Testis (tissue), 2 donors: ENCODE measurements at regions not wholly inside any gene's neighbourhood (a gene's known extent, or its start where the extent isn't known, plus 50 kb on each side); places are given as distances from the start of the nearest gene placed in this dataset.

Experiments used
- DNase-seq: peaks from one replicate; pipeline ENCODE4 v3.0.0-alpha.2; 2019
- H3K27ac ChIP-seq, 2 donors: fragments of 200-600 bp; sonication (generic); one replicate each; pipeline ENCODE4 v1.5.1; 2019
- H3K27me3 ChIP-seq: fragments of 200-600 bp; sonication (generic); one replicate; pipeline ENCODE4 v1.5.1; 2019
- H3K36me3 ChIP-seq: fragments of 200-600 bp; sonication (generic); one replicate; pipeline ENCODE4 v1.5.1; 2017; ENCODE audit warnings: low read depth; ENCODE audit errors: missing control alignments
- H3K4me1 ChIP-seq: fragments of 200-600 bp; sonication (generic); one replicate; pipeline ENCODE4 v1.5.1; 2019
- H3K4me3 ChIP-seq, 2 donors: fragments of 200-600 bp; sonication (generic); one replicate each; pipeline ENCODE4 v1.5.1; 2017 to 2019
- H3K9me3 ChIP-seq: fragments of 200-600 bp; sonication (generic); one replicate; pipeline ENCODE4 v1.5.1; 2017
- CTCF ChIP-seq, 3 experiments: fragments of 450-650 bp in 2 of 3; fragments of 200-600 bp in 1 of 3; sonication (generic) in 1 of 3; IDR thresholded peaks; one replicate each; pipeline ENCODE4 v1.5.1; 2016 to 2019; ENCODE audit warnings: antibody characterized with exemption in 3 of 3, mild to moderate bottlenecking in 2 of 3, moderate library complexity in 1 of 3
- POLR2A ChIP-seq: fragments of 450-650 bp; IDR thresholded peaks from one replicate; pipeline ENCODE4 v1.6.1; 2017; ENCODE audit warnings: antibody characterized with exemption, mild to moderate bottlenecking, moderate library complexity
- WGBS, 2 donors: methylation state at CpG; one replicate each; pipeline ENCODE4 v1.1.5; 2018; 5-methylcytosine and 5-hydroxymethylcytosine counted together
- intact Hi-C: fragments of 100-400 bp; cut with DNase I; formaldehyde crosslinking; loops from one replicate; pipeline ENCODE4 v1.15.1; 2023; ENCODE audit warnings: low total_unique reads

DNA sequence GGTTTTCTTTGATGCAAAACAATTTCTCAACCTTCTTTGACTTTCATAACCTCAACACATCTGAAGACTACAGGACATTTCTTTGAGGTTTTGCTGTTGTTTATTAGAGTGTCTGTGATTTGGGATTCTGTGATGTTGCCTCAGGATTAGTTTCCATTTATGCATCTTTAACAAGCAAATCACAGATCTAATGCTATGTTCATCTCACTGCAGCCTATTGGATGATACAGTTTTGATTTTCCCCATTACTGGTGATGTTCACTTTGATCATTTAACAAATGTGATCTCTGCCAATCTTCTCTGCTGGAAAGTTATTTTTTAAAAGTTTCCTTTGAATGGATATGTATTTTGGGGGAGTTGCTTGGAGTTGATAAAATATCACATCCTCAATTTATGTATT is 624.9 kb upstream of the HS3ST1 start:
- no peaks in the 10 kb centered on the region for H3K27me3 ChIP-seq
- no peaks in the 10 kb centered on the region for H3K36me3 ChIP-seq
- intact Hi-C loops = no loop called here
- no peak overlapping the region for H3K27ac ChIP-seq
- TF ChIP-seq POLR2A = no peak
- no peak for TF ChIP-seq CTCF (IDR thresholded peaks at IDR 0.05)
- H3K4me1 ChIP-seq = no peaks in the 10 kb centered on the region
- no peak overlapping the region for H3K4me3 ChIP-seq
- H3K9me3 ChIP-seq = no peaks in the 10 kb centered on the region
- DNase-seq = no peak

GRCh38 chr4:12050357-12050756 is 621.7 kb upstream of the HS3ST1 start:
- Histone ChIP-seq H3K9me3 (no peaks in the 10 kb centered on the region), H3K4me3 (no peak overlapping the region), H3K27me3 (no peaks in the 10 kb centered on the region), H3K27ac (no peak overlapping the region), H3K4me1 (no peaks in the 10 kb centered on the region), H3K36me3 (no peaks in the 10 kb centered on the region)
- DNase-seq = no peak
- TF ChIP-seq POLR2A (no peak), CTCF (IDR thresholded peaks at IDR 0.05) (no peak)
- intact Hi-C loops = no loop called here

DNA sequence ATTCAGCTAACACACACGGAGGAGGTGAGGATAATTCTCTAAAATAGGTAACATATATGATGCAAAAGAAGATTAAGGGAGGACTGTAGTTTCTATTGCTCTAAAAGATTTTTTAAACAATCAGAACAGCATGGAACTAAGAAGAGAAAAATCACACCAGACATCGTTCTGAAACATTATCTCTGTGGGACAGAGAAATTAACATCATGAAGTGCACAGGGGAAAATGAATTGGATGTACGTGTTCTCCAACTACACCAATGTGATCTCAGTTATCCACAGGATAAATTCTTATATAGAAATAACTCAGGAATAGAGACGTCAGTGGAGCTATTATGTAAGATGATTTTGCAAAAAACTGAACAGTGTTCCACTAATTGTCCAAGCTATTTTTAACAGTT is 614.1 kb upstream of the HS3ST1 start:
- Histone ChIP-seq H3K27me3 (no peaks in the 10 kb centered on the region), H3K4me1 (no peaks in the 10 kb centered on the region), H3K27ac (no peak overlapping the region), H3K4me3 (no peak overlapping the region), H3K36me3 (no peaks in the 10 kb centered on the region), H3K9me3 (no peaks in the 10 kb centered on the region)
- no peak for DNase-seq
- WGBS, 2 donors = 64 to 67% methylated on average over 4 of the region's 4 CpGs
- TF ChIP-seq CTCF (IDR thresholded peaks at IDR 0.05) (no peak), POLR2A (no peak)
- intact Hi-C loops = no loop called here

GRCh38 chr4:12041828-12042227 is 613.1 kb upstream of the HS3ST1 start:
- no peaks in the 10 kb centered on the region for H3K4me1 ChIP-seq
- H3K27ac ChIP-seq = no peak overlapping the region
- H3K9me3 ChIP-seq = no peaks in the 10 kb centered on the region
- H3K27me3 ChIP-seq = no peaks in the 10 kb centered on the region
- 49 to 50% methylated on average over 2 of the region's 2 CpGs for WGBS, 2 donors
- H3K4me3 ChIP-seq = no peak overlapping the region
- no peak for TF ChIP-seq POLR2A
- TF ChIP-seq CTCF (IDR thresholded peaks at IDR 0.05) = peak in 1 of 3 experiments; percentile 23
- no peak for DNase-seq
- no peaks in the 10 kb centered on the region for H3K36me3 ChIP-seq
- intact Hi-C loops = no loop called here

DNA sequence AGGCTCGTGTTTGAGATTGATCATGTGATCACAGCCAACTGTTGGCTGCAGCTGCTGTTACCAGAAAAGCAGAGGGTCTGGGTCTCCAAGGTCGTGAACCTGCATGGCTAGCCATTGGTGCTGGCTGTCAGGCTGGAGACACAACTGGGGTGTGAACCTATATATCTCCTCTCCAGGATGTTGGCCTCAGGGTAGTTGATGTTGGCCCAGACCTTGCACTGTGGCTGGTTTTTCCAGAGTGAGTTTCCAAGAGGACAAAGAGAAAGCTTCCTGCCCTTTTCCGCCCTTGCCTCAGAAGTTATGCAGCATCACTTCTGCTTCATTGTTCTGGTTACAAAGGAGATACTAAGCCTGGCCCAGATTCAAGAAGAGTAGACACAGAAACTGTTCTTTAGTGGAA is 607.8 kb upstream of the HS3ST1 start:
- no peaks in the 10 kb centered on the region for H3K27me3 ChIP-seq
- TF ChIP-seq CTCF (IDR thresholded peaks at IDR 0.05) (no peak), POLR2A (no peak)
- H3K27ac ChIP-seq = no peak overlapping the region
- H3K9me3 ChIP-seq = no peaks in the 10 kb centered on the region
- intact Hi-C loops = no loop called here
- DNase-seq = no peak
- 68 to 80% methylated on average over 3 of the region's 3 CpGs for WGBS, 2 donors
- H3K36me3 ChIP-seq = no peaks in the 10 kb centered on the region
- no peak overlapping the region for H3K4me3 ChIP-seq
- H3K4me1 ChIP-seq = no peaks in the 10 kb centered on the region
